ENCODE measurements at regions not wholly inside any gene's neighbourhood (a gene's known extent, or its start where the extent isn't known, plus 50 kb on each side); places are given as distances from the start of the nearest gene placed in this dataset.
A peak's percentile ranks its signal among the peaks of the same experiment; 100 is the strongest.

- ATAC-seq (no peak), DNase-seq (no peak)
- Histone ChIP-seq H3K9me3 (peaks cover 0 to 8% (median 0%) of the 10 kb centered on the region in 12 donors), H3K27ac (no peak overlapping the region), H3K4me1 (peaks cover 0 to 12% (median 0%) of the 10 kb centered on the region in 12 donors), H3K27me3 (no peaks in the 10 kb centered on the region), H3K36me3 (no peaks in the 10 kb centered on the region), H3K4me3 (no peak overlapping the region)
- WGBS, 4 donors = 39 to 50% (median 47%) methylated on average over 5 of the region's 5 CpGs
- intact Hi-C loops (cut with DNase I) = loop anchor here in 1 of 10 donors (10.0 kb wide), 1 partner anchor 51 kb away; no protein-coding TSS in a partner anchor
- TF ChIP-seq CTCF (IDR thresholded peaks at IDR 0.05) = no peak
- TF ChIP-seq POLR2A (IDR thresholded peaks at IDR 0.05) = no peak
Observed at GRCh38 chr10:91103384-91104192, 116.9 kb upstream of the PCGF5 start.

- H3K4me1 ChIP-seq = peaks cover 0 to 12% (median 0%) of the 10 kb centered on the region in 12 donors
- H3K9me3 ChIP-seq = peaks cover 0 to 8% (median 0%) of the 10 kb centered on the region in 12 donors
- no peak overlapping the region for H3K27ac ChIP-seq
- ATAC-seq (peak in 1 of 4 donors; percentile 42), DNase-seq (peak in 1 of 5 donors; percentile 19)
- no peak overlapping the region for H3K4me3 ChIP-seq
- 61 to 68% (median 65%) methylated on average over 13 of the region's 13 CpGs for WGBS, 4 donors
- TF ChIP-seq CTCF (IDR thresholded peaks at IDR 0.05) (no peak), POLR2A (IDR thresholded peaks at IDR 0.05) (no peak)
- no peaks in the 10 kb centered on the region for H3K36me3 ChIP-seq
- intact Hi-C loops (cut with DNase I) = loop anchor here in 1 of 10 donors (10.0 kb wide), 1 partner anchor 50 kb away; no protein-coding TSS in a partner anchor
- no peaks in the 10 kb centered on the region for H3K27me3 ChIP-seq
Observed at GRCh38 chr10:91104193-91105041, 116.0 kb upstream of the PCGF5 start.

- WGBS, 4 donors = 90 to 93% (median 92%) methylated on average over 2 of the region's 2 CpGs
Observed at GRCh38 chr10:91105269-91105668, 115.2 kb upstream of the PCGF5 start.

More at GRCh38 chr10:91105269-91105668, 115.2 kb upstream of the PCGF5 start:
- peaks cover 0 to 12% (median 0%) of the 10 kb centered on the region in 12 donors for H3K4me1 ChIP-seq
- no peak for DNase-seq
- no peaks in the 10 kb centered on the region for H3K27me3 ChIP-seq
- no peaks in the 10 kb centered on the region for H3K36me3 ChIP-seq
- ATAC-seq = no peak
- TF ChIP-seq CTCF (IDR thresholded peaks at IDR 0.05) = no peak
- no peak overlapping the region for H3K4me3 ChIP-seq
- no peak overlapping the region for H3K27ac ChIP-seq
- H3K9me3 ChIP-seq = peaks cover 0 to 8% (median 0%) of the 10 kb centered on the region in 12 donors
- intact Hi-C loops (cut with DNase I) = loop anchor here in 1 of 10 donors (10.0 kb wide), 1 partner anchor 50 kb away; no protein-coding TSS in a partner anchor
